ENCODE measurements at regions not wholly inside any gene's neighbourhood (a gene's known extent, or its start where the extent isn't known, plus 50 kb on each side); places are given as distances from the start of the nearest gene placed in this dataset.

DNA sequence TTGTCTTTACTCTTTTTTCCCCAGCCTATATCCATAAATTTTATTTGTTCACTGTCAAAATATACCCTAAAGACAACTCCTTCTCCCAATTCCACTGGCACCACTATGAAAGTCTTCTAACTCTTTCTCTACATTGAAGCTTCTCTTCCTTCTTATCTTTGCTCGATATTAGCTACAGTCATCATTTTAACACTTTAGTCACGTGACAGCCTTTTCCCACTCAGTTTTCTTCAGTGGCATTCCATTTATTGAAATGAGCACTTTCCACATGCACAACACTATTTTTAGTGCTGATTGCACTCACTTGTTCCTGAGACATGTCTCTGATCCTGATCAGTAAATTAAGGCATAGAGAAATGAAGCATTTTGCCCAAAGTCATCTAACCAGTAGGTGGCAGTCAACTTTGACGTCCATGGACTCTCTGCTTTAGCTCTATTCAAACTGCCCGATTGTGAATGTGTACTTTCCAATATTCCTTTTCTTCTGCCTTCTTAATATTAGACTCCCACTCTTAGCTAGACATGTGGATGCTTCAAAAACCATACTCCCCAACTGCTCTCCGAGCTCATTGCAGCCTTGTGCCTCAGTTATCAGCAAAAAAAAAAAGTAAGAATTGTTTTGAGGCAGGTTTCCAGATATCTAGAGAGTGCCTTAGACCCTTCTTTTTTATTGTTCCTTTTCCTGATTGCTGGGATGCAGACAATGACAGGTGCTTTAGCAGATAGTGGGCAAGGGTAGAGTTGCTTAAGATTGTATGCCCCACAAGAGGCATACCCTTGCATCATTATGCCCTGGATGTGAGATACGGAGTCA lies 394.4 kb upstream of the ADGRL3 start:
- no peak for DNase-seq

DNA sequence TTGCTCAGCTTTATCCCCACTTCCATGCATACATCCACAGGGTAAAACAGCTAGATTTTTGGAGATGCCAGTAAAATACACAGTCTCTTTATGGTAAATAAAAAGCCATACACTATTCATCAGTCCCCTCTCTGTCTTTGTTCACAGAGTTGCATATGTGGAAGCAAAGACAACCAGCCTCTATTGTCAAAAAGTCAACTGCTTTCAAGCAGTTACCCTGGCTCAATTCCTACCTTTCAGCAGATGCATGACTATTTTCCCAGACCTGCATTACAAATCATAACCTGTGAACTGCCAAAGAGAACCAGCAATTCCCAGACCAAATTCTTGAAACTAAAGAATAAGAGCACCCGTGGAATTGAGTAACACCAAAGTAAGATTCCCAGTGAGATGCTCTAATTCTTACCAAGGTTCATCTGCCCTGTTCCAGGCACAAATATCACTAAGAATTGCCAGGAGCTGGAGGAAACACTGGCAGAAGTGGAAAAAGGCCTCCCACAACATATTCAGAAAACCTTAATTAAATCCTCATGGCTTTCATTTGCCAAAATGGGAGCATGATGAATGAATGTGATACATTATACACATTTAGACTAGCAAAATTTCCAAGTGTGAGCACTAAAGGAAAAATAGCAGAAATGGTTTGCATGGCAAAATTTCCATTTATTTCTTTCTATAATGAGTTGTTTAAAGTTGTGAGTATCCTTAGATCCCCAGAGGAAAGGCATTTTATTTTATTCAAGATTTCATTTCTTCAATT lies 391.2 kb upstream of the ADGRL3 start:
- peak; percentile 62 for DNase-seq

DNA sequence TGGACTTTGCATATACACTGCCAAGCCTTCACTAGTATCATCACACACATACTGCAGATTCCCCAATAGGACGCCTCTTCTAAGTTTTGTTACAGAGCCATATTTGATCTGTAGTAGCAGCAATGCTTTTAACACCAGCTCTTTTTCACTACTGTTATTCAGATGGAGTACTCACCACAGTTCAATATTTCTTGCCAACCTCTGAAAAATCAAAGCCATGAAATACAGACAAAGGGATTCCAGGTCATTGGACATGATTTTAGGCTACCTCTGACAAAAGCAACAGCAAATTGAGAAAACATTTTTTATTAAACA lies 390.7 kb upstream of the ADGRL3 start:
- peak; percentile 58 for DNase-seq

DNA sequence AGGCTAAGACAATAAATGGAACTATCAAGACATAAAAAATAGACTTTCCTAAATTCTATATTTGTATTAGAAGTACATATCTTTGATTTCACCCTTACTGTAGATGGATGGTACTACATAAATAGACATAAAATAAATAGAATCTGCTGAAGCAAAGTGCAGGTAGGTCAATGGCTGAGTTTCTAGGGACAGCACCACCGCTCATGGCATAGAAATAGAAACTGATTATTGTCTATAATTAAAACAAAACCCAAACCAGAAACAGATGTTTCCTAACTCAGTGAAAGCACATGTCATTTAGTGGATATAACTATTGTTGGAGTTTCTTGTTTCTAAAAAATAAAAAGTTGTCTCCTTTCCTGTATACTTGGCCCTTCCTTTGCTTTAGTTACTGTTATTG lies 387.3 kb upstream of the ADGRL3 start:
- no peak for DNase-seq

DNA sequence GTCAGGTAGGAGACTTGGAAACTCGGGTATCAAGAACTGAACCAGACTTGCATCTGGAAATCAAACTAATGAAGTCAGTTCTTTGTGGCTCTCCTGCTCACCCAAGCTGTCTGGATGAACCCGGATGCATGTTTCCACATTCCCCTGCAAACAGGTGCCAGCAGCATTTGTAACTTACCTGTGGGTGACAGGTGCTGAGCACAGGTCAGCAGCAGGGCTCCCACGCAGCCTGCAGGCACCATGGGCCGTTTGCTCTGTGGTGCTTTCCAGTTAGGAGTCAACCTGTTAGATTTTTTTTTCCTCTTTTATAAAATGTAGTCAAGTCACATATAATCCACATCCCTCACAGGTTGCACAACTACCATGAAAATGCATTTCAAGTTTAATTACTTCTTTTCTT lies 385.6 kb upstream of the ADGRL3 start:
- DNase-seq: no peak

DNA sequence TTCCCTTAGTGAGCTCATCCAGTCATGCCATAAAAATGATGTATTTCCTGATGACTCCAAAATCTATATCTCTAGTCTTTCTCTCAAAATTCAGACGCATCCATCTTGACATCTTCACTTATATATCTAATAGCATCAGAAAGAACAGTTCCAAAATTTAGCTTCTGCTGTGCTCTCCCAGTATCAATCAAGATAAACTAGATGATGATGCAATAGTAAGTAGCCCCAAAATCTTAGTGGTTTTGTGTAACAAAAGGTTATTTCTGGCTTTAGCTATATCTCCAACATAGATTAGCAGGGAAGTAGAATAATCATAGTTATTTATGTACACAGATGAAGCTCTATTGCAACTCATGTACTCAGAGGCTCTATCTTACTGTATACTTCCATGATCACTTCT lies 382.5 kb upstream of the ADGRL3 start:
- DNase-seq: no peak

DNA sequence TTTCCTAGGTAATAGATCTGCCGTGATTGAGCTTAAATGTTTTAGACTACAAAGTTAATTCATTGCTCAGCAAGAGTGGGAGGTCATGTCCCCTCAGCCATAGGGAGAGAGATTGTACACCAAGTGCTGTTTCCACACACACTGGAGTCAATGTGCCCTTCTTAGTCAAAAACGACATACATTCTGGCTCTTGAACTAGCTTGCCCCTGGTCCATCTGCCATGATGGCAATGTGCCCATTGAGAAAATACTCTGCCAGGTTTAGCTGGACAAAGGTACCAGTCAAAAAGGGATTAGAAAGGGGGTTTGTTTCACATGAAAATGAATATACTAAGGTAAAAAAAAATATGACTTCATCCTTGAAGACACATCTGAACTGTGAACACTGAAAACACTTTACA lies 377.1 kb upstream of the ADGRL3 start:
- no peak for DNase-seq

DNA sequence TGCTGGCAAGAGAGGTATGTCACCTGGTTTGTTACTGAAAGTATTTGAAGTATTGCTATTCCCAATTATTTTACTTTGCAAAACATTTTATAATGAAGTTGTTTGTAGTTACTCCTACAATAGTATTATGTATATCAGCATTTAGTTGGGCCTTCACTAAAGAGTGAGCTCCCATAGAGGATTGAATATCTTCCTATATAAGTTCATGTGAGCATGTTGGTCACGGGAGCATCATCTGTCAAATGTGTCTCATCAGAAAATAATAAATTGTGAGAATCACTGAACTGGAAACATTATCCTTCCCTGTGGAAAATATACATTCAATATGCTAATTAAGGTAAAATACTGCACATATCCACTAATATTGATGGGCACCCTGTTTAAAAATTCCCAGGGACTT lies 360.1 kb upstream of the ADGRL3 start:
- DNase-seq: no peak

DNA sequence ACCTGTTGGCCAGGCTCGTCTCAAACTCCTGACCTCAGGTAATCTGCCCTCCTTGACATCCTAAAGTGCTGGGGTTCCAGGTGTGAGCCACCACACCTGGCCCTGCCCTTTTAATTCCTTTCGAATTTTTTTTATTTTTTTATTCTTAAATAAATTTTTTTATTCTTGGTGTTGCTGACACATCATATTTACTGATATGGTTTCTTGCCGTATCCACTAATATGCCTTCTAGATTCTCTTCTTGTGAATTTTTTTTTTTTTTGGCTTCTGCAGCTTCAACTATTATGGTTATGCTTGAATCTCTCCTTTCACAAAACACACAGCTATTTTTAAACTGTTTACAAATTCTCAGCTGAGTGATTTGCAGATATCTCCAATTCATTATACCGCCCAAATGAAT lies 353.4 kb upstream of the ADGRL3 start:
- DNase-seq: no peak

DNA sequence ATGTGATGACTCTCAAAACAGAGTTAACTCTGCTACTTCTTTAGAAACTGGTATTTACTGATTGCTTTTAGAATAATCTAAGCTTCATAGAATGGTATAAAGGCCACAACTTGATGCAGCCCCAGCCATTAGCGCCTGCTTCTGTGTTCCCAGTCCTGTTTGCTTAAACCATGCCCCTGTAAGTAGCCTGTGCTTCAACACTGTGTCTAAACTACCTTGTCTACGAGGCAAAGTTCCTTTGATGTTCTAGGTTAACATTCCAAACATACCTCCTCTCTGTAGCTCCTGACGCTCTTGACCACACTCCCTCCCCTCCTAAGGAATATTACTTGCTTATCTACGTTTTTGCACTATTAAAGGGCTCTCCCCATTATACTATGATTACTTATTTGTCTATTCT lies 352.5 kb upstream of the ADGRL3 start:
- no peak for DNase-seq

DNA sequence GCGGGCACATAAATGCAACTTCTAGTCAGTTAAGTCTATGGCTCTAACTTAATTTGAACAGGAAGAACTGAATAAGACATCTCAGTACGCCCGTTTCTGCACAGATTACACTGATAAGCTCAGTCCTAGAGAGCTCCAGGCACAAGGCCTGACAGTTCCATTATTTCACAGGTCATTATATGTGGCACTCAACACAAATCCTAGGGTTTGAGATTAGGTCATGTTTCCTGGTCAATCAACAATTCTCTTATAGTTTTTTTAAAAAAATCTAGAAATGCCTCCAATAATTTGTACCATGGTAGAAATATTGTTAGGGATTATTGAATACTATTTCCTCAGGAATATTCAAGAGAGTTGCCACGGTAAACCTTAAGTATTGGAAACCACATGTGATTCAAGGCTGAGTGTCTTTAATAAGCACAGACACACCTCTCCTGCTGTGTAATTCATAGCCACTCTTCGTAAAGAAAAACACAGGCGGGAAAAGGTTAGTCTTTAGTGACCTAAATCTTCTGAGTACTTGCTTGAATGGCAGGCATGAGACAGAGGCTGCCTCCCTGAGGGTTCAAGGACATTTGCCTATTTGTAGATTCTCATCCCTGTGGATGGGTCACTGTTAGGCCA lies 342.9 kb upstream of the ADGRL3 start:
- no peak for DNase-seq

DNA sequence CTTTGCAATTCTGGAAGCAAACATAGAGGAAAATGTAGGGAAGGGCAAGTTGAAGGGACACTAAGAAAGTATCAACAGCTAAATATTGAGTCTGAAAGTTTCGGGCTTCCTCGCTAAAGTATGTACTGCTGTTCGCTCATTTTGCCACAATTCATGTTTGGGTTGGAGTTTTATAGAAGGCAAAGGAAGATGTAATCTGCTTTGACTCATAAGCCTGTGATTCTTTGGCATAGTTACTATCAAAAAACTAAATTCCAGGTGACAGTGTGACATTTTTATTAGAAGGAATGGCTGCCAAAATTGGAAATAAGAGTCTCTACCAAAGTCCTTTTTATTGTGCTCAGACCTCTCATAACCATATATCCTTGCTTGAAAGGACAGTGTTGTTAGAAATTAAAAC lies 336.7 kb upstream of the ADGRL3 start:
- no peak for DNase-seq

DNA sequence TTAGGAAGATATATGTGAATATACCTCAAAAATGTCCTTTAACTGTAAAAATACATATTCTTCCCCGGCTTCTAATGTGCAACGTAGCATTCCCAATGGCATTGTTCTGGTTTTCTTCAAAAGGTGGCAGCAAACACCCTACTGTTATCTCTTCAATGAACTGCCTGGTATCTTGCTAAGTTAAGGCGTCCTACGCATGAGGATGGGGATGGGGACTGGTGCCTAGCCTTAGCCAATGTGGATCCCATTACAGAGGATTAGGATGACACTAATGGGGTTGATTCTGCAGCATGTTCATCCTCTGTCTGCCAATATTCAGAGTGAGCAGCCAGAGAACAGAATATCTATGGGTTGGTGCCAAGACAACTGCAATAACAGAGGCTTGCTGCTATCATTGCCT lies 334.9 kb upstream of the ADGRL3 start:
- DNase-seq: peak; percentile 36

DNA sequence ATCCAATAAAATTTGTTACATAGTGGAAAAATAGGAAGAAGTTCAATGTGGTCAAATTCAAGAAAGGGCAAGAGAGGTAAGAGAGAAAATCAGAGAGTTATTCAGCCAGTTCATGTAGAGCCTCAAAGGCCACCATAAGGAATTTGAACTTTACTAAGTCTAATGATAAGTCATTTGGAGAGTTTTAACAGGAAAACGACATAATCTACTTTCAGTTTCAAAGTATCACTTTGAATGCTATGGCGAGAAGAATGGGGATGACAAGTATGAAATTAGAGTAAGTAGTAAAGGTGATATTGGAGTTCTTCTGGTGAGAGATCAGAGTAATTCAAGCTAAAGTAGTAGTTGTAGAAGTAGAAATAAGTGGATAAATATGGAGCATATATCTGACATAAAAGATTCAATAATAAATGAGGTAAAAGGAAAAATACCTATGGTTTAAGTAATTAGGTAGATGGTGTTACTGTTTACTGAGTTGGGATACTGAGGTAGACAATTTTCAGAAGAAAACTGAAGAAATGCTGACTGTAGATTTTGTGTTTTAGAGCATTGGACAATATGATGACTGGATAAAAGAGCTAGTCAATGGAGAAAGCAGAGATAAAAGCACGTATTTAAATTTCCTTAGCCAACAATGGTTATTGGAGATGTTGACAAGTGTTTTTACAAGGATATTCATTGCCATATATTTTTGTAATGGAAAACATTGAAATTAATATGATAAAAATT lies 331.7 kb upstream of the ADGRL3 start:
- no peak for DNase-seq

DNA sequence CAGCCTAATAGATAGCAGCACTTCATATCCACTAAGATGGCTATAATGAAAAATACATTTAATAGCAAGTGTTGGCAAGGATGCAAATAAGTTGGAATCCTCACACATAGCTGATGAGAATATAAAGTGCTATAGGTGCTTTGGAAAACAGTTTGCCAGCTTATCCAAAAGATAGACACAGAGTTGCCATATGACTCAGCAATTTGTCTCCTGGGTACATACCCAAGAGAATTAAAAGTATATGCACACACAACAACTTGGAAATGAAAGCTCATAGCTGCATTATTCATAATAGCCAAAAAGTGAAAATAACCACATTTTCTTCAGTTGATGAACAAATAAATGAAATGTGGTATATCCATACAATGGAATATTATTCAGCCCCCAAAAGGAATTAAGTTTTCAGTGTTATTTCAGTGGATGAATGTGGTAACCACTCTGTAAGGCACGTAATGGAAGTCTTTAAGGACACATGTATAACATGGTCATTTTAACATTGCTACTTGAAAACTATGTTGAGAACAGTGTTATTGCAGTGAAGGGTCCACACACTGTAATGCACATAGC lies 320.9 kb upstream of the ADGRL3 start:
- DNase-seq: no peak

DNA sequence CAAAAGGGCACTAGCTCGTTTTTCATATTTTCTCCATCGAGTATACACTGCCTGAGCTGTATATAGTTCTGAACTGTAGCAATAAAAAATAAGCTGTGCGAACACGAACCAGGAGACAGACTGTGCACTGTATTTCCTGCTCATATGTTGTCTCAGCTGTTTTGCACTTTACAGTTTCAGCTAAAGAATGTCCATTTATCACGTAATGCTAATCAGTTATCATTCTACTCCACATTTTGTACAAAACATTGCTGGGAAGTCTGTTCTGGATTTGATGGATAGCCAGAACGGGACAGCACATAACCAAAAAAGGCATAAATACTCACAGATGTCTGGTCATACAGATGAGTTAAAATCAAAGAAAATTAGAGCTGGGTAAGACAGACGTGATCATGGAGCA lies 315.5 kb upstream of the ADGRL3 start:
- no peak for DNase-seq

DNA sequence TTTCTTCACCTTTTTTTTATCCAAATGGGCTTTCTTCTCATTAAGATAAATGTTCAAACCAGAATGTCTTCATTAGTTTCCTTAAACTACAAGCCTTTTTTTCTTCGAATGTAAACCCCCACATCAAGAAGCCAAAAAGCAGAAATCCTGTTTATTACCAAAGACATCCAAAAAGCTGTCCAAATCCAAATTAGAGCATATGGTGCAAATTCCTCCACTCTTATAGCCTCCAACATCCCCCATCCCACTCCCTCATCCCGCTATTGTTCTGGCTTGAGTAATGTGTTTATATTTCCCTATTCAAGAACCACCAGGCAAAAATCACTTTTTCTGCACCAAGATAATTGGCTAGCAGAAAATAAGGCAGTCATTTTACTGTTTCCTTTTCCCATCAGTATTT lies 315.1 kb upstream of the ADGRL3 start:
- no peak for DNase-seq

DNA sequence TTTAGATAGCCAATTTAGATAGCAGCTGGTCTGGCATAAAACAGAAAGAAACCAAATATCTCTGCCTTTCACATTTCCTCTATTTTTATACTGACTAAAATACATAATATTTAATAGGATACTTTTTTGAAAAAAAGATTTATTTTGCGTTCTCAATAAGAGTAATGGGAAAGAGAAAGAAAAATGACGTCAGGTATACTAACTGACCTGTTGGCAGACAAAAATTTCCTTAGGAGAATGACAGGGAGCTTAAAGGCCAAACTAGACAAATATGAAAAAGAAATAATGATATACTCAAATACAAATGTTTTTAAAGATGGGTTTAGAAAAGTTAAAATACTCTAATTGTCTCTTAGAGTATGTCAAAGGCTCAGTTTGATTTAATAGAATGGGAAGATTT lies 309.4 kb upstream of the ADGRL3 start:
- DNase-seq: no peak

DNA sequence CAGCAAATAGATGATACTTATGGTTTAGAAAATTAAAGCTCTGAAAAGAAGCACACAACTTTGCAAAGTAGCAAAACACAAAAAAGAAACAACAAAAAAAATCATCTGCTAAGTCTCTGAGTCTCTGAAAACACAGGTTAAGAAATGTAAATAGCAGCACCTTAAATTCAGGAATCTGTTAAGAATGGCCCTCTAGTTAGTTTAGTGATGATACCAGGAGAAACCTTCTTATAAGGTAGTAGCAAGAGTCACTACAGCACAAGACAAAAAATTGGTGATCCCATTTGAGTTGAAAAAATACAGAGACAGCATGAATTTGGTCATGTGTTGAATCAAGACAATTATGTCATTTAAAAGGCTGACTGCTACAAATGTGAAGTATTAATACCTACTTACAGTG lies 308.2 kb upstream of the ADGRL3 start:
- no peak for DNase-seq

DNA sequence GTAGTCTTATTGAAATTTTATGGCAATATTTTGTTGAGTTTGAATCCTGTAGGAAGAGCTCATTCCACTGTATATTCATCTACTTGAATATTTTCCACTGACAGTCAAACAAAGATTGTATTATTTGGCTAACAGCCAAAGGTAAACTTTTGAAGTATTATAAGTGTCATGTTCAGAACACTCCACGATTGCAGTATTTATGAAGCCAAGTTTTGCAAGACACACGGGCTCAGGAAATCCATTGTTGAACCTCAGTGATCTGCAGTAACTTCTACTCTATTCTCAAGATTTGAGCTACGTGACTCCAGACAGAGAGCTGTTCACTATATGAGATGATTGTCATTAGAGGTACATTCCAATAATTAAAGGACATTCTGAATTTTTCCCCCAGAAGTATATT lies 302.7 kb upstream of the ADGRL3 start:
- no peak for DNase-seq

DNA sequence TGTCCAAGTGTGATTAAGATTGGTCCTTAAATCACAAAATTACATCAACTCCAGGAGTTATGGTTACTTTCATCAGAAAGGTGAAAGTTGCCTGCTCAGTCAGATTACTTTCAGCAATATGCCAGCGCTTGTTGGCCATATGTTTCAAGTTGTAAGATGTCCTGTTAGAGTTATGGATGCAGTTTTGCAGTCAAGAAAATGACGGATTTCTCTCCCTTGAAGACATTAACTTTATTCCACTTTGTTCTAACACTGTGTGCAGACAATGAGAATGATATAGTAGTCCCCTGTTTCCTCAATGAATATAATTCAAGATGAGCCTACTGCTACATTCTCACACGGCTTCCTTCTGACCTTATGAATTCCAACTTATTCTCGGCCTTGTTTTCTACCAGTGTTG lies 295.0 kb upstream of the ADGRL3 start:
- DNase-seq: no peak

DNA sequence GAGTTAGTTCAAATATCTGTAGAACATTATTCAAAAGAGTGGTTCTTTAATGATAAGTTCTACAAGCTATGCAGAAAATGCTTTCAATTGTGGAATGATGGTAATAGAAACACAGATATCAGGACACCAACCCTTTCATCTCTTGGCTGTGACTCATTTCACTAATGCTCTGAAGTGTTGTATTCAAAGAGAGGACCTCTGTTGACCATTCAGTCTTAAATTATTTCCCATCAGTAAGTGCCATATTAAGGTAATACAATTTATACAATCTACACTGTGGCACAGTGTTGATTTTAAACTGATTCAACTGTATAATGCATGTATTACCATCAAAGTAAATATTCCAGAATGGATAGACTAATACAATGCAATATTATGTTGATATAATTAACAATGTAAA lies 289.0 kb upstream of the ADGRL3 start:
- DNase-seq: no peak

DNA sequence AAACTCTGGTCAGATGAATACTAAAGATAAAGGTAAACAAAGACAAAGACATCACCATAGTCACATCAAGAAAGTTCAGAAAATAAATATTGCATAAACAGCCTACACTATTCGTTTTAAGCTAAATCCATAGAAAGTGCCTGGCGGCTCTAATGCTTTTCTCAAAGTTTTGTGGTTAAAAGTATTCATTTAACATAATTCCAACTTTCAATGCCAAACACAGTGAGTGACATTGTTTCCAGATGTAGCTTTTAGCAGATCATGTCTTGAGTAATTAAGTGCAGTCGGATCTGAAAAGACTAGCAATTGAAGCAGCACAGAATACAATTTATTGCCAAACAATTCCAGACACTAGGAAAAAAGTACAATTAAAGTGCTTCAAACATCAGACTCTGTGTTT lies 287.1 kb upstream of the ADGRL3 start:
- DNase-seq: peak; percentile 32
